HepG2 (cell line): ENCODE measurements at regions not wholly inside any gene's neighbourhood (a gene's known extent, or its start where the extent isn't known, plus 50 kb on each side); places are given as distances from the start of the nearest gene placed in this dataset.

ENCODE experiments used
- CBFB ChIP-seq: sonication (generic); formaldehyde crosslinking; IDR thresholded peaks from 2 replicates; pipeline ENCODE4 v1.4.0; 2020; ENCODE audit warnings: missing genetic modification reagents
- CEBPB ChIP-seq: IDR thresholded peaks from 2 replicates; pipeline ENCODE4 v1.6.1; 2011; ENCODE audit warnings: low read depth, low read length, improper control_type of control experiment, borderline replicate concordance
- HOXA3 ChIP-seq: sonication (generic); formaldehyde crosslinking; IDR thresholded peaks from 2 replicates; pipeline ENCODE4 v1.5.0; 2020; ENCODE audit warnings: missing genetic modification reagents
- IKZF1 ChIP-seq: fragments of 450-650 bp; IDR thresholded peaks from 2 replicates; pipeline ENCODE4 v1.7.1; 2016
- MBD4 ChIP-seq: IDR thresholded peaks from 2 replicates; pipeline ENCODE4 v1.6.1; 2012; ENCODE audit warnings: low read length, inconsistent platforms, borderline replicate concordance
- NFKBIZ ChIP-seq: IDR thresholded peaks from 2 replicates; pipeline ENCODE4 v1.6.1; 2018; ENCODE audit warnings: missing genetic modification reagents, missing compliant biosample characterization
- PLRG1 ChIP-seq: fragments of 450-650 bp; conservative IDR thresholded peaks from 2 replicates; pipeline ENCODE4 v1.6.1; 2016
- SIN3B ChIP-seq: fragments of 150-350 bp; IDR thresholded peaks from 2 replicates; pipeline ENCODE4 v1.6.1; 2014; ENCODE audit warnings: low read length
- SIX4 ChIP-seq: sonication (generic); formaldehyde crosslinking; IDR thresholded peaks from 2 replicates; pipeline ENCODE4 v1.4.0; 2020; ENCODE audit warnings: missing genetic modification reagents
- SOX13 ChIP-seq, 3 experiments: fragments of 450-650 bp in 1 of 3; sonication (generic) in 1 of 3; formaldehyde crosslinking in 1 of 3; IDR thresholded peaks in 2 of 3; conservative IDR thresholded peaks in 1 of 3; 2 replicates each; pipeline versions ENCODE4 v1.5.0 to v1.6.1; 2016 to 2020; ENCODE audit warnings: antibody characterized with exemption in 1 of 3, mild to moderate bottlenecking in 1 of 3, missing compliant biosample characterization in 1 of 3, missing genetic modification reagents in 1 of 3, moderate library complexity in 1 of 3
- ZBTB7A ChIP-seq: sonication (generic); formaldehyde crosslinking; IDR thresholded peaks from 2 replicates; pipeline ENCODE4 v1.8.0; 2022; ENCODE audit warnings: mild to moderate bottlenecking, missing genetic modification reagents
- ZNF354B ChIP-seq: sonication (generic); formaldehyde crosslinking; IDR thresholded peaks from 2 replicates; pipeline ENCODE4 v1.8.0; 2022; ENCODE audit warnings: mild to moderate bottlenecking, missing genetic modification reagents
- ZNF552 ChIP-seq: sonication (generic); formaldehyde crosslinking; IDR thresholded peaks from 2 replicates; pipeline ENCODE4 v1.9.0; 2022; ENCODE audit warnings: missing genetic modification reagents, mild to moderate bottlenecking, borderline replicate concordance
- ZNF746 ChIP-seq: sonication (generic); formaldehyde crosslinking; IDR thresholded peaks from 2 replicates; pipeline ENCODE4 v1.8.0; 2022; ENCODE audit warnings: mild to moderate bottlenecking, missing genetic modification reagents
- ZNF772 ChIP-seq: sonication (generic); formaldehyde crosslinking; IDR thresholded peaks from 2 replicates; pipeline ENCODE4 v1.5.0; 2020; ENCODE audit warnings: mild to moderate bottlenecking, missing genetic modification reagents
- ZNF879 ChIP-seq: sonication (generic); formaldehyde crosslinking; IDR thresholded peaks from 2 replicates; pipeline ENCODE4 v1.8.1; 2023; ENCODE audit warnings: missing genetic modification reagents
- TF ChIP-seq, protein P1 (sequence below): sonication (generic); formaldehyde crosslinking; IDR thresholded peaks from 2 replicates; pipeline ENCODE4 v1.8.0; 2022; ENCODE audit warnings: mild to moderate bottlenecking, missing genetic modification reagents
- TF ChIP-seq, protein P2 (sequence below): sonication (generic); formaldehyde crosslinking; IDR thresholded peaks from 2 replicates; pipeline ENCODE4 v1.5.0; 2020; ENCODE audit warnings: mild to moderate bottlenecking, missing genetic modification reagents
- TF ChIP-seq, protein P3 (sequence below): sonication (generic); formaldehyde crosslinking; IDR thresholded peaks from 2 replicates; pipeline ENCODE4 v1.5.0; 2020; ENCODE audit warnings: missing genetic modification reagents
- TF ChIP-seq, protein P4 (sequence below): sonication (generic); formaldehyde crosslinking; IDR thresholded peaks from 2 replicates; pipeline ENCODE4 v1.5.0; 2020; ENCODE audit warnings: mild to moderate bottlenecking, low read depth, missing genetic modification reagents, borderline replicate concordance
- TF ChIP-seq, protein P5 (sequence below): sonication (generic); formaldehyde crosslinking; IDR thresholded peaks from 2 replicates; pipeline ENCODE4 v1.8.1; 2023; ENCODE audit warnings: mild to moderate bottlenecking, moderate library complexity, missing genetic modification reagents
- TF ChIP-seq, protein P6 (sequence below): sonication (generic); formaldehyde crosslinking; conservative IDR thresholded peaks from 2 replicates; pipeline ENCODE4 v1.8.0; 2022; ENCODE audit warnings: mild to moderate bottlenecking, moderate library complexity, missing genetic modification reagents

DNA sequence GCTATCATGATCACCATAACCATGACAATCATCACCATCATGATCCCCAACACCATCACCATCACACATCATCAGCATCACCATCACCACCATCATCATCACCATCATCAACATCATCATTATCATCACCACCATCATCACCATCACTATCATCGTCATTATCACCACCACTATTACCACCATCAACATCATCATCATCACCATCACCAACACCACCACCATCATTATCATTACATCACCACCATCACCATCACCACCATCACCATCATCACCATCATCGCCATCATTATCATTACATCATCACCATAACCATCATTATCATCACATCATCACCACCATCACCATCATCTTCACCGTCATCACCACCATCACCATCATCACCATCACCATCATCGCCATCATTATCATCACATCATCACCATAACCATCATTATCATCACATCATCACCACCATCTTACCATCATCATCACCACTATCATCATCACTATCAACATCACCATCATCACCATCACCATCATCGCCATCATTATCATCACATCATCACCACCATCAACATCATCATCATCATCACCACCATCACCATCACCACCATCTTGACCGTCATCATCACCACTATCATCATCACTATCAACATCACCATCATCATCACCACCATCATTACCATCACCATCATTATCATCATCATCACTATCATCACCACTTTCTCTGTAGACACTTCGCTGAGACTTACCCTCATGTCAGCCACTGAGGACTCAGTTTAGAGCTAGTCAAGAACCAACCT lies 366.0 kb downstream of the C16orf95 start (continued):
- TF ChIP-seq, protein P1, sequence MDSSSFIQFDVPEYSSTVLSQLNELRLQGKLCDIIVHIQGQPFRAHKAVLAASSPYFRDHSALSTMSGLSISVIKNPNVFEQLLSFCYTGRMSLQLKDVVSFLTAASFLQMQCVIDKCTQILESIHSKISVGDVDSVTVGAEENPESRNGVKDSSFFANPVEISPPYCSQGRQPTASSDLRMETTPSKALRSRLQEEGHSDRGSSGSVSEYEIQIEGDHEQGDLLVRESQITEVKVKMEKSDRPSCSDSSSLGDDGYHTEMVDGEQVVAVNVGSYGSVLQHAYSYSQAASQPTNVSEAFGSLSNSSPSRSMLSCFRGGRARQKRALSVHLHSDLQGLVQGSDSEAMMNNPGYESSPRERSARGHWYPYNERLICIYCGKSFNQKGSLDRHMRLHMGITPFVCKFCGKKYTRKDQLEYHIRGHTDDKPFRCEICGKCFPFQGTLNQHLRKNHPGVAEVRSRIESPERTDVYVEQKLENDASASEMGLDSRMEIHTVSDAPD (CRISPR knock-in tag): no peak
- TF ChIP-seq, protein P2, sequence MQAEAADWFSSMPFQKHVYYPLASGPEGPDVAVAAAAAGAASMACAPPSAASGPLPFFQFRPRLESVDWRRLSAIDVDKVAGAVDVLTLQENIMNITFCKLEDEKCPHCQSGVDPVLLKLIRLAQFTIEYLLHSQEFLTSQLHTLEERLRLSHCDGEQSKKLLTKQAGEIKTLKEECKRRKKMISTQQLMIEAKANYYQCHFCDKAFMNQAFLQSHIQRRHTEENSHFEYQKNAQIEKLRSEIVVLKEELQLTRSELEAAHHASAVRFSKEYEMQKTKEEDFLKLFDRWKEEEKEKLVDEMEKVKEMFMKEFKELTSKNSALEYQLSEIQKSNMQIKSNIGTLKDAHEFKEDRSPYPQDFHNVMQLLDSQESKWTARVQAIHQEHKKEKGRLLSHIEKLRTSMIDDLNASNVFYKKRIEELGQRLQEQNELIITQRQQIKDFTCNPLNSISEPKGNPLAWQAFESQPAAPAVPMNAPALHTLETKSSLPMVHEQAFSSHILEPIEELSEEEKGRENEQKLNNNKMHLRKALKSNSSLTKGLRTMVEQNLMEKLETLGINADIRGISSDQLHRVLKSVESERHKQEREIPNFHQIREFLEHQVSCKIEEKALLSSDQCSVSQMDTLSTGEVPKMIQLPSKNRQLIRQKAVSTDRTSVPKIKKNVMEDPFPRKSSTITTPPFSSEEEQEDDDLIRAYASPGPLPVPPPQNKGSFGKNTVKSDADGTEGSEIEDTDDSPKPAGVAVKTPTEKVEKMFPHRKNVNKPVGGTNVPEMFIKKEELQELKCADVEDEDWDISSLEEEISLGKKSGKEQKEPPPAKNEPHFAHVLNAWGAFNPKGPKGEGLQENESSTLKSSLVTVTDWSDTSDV (CRISPR knock-in tag): no peak
- no peak for TF ChIP-seq ZNF772
- no peak for TF ChIP-seq ZNF354B (CRISPR knock-in tag)
- no peak for TF ChIP-seq SIX4 (CRISPR knock-in tag)
- peak; percentile 93; the same call in 1 of the 2 replicates for TF ChIP-seq PLRG1
- TF ChIP-seq CBFB (CRISPR knock-in tag): no peak
- no peak for TF ChIP-seq SOX13 (IDR thresholded peaks at IDR 0.05)
- no peak for TF ChIP-seq SOX13 (CRISPR knock-in tag; conservative IDR thresholded peaks at IDR 0.05 in 1 of 2, IDR thresholded peaks at IDR 0.05 in 1 of 2)
- TF ChIP-seq, protein P3, sequence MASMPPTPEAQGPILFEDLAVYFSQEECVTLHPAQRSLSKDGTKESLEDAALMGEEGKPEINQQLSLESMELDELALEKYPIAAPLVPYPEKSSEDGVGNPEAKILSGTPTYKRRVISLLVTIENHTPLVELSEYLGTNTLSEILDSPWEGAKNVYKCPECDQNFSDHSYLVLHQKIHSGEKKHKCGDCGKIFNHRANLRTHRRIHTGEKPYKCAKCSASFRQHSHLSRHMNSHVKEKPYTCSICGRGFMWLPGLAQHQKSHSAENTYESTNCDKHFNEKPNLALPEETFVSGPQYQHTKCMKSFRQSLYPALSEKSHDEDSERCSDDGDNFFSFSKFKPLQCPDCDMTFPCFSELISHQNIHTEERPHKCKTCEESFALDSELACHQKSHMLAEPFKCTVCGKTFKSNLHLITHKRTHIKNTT (CRISPR knock-in tag): no peak
- TF ChIP-seq IKZF1: peak; percentile 97
- TF ChIP-seq MBD4: no peak
- no peak for TF ChIP-seq ZBTB7A (CRISPR knock-in tag)
- TF ChIP-seq, protein P4, sequence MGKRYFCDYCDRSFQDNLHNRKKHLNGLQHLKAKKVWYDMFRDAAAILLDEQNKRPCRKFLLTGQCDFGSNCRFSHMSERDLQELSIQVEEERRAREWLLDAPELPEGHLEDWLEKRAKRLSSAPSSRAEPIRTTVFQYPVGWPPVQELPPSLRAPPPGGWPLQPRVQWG (CRISPR knock-in tag): no peak
- no peak for TF ChIP-seq ZNF552 (CRISPR knock-in tag)
- TF ChIP-seq HOXA3: no peak
- TF ChIP-seq, protein P5, sequence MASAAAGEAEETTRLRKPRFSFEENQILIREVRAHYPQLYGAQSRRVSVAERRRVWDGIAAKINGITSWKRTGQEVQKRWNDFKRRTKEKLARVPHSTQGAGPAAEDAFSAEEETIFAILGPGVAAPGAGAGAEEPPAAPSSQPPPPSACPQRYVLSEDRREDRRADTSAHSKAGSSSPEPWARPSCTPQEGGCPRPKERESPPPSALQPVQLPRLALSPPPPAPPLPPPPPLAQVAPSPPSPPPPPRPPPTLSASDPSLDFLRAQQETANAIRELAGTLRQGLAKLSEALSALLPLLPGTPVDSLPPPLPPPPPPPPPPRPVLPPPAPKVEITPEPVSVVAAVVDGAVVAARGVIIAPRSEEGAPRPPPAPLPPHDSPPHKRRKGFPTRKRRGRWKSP (CRISPR knock-in tag): no peak
- 0 out of 2 replicates have a peak, but pooled peaks have one; percentile 9 for TF ChIP-seq CEBPB
- no peak for TF ChIP-seq NFKBIZ
- TF ChIP-seq, protein P6, sequence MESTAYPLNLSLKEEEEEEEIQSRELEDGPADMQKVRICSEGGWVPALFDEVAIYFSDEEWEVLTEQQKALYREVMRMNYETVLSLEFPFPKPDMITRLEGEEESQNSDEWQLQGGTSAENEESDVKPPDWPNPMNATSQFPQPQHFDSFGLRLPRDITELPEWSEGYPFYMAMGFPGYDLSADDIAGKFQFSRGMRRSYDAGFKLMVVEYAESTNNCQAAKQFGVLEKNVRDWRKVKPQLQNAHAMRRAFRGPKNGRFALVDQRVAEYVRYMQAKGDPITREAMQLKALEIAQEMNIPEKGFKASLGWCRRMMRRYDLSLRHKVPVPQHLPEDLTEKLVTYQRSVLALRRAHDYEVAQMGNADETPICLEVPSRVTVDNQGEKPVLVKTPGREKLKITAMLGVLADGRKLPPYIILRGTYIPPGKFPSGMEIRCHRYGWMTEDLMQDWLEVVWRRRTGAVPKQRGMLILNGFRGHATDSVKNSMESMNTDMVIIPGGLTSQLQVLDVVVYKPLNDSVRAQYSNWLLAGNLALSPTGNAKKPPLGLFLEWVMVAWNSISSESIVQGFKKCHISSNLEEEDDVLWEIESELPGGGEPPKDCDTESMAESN (CRISPR knock-in tag): no peak
- TF ChIP-seq SIN3B: no peak
- TF ChIP-seq ZNF746: no peak
- no peak for TF ChIP-seq ZNF879 (CRISPR knock-in tag)
